ENCODE measurements at regions not wholly inside any gene's neighbourhood (a gene's known extent, or its start where the extent isn't known, plus 50 kb on each side); places are given as distances from the start of the nearest gene placed in this dataset.

DNA sequence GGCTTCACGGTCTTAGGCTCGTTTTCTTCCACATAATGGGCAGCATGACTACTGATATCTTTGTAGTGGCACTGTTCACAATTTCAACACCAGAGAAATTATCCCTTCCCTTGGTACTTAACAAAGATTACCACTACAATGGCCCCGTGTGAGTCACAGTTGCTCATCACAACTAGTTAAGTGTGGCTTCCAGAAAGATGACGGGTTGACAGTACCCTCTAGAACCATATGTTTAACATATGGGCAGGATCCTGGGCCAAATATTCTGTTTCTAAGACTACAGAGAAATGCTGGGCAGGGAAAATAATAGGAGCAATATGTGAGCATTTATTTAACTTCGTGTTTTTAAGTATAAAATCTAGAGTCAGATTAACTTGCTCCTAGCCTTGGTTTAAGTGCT lies 780.1 kb upstream of the LINC00305 start:
- DNase-seq = no peak
- H3K9me3 ChIP-seq (ENCODE audit: control insufficient read depth, low read depth, low read length) = no peaks in the 10 kb centered on the region
- no peaks in the 10 kb centered on the region for H3K4me1 ChIP-seq (ENCODE audit: insufficient read depth, low read length)

More for the DNA sequence above, 780.1 kb upstream of the LINC00305 start:
- Histone ChIP-seq H3K56ac (ENCODE audit: insufficient read length, low read depth, low read length) (no peak overlapping the region), H4K91ac (ENCODE audit: insufficient read length, low read depth, low read length) (no peak overlapping the region), H3K4me2 (ENCODE audit: insufficient read depth, insufficient read length, low read length) (no peak overlapping the region), H4K5ac (ENCODE audit: insufficient read length, low read depth, low read length) (no peak overlapping the region), H3K18ac (ENCODE audit: insufficient read length, low read depth, low read length) (no peak overlapping the region), H3K23ac (ENCODE audit: insufficient read length, low read depth, low read length) (no peak overlapping the region), H3K4ac (ENCODE audit: low read depth, low read length) (no peak overlapping the region), H2BK20ac (ENCODE audit: low read depth, low read length, poor library complexity, severe bottlenecking) (no peak overlapping the region), H3K79me1 (ENCODE audit: insufficient read depth, low read depth, low read length, poor library complexity, severe bottlenecking) (no peaks in the 10 kb centered on the region), H3K79me2 (ENCODE audit: insufficient read depth, low read length) (no peaks in the 10 kb centered on the region), H4K20me1 (ENCODE audit: control insufficient read depth, insufficient read depth, insufficient read length) (no peaks in the 10 kb centered on the region), H3K23me2 (ENCODE audit: insufficient read length, low read depth, low read length, poor library complexity, severe bottlenecking) (no peaks in the 10 kb centered on the region), H4K8ac (replicated peaks; ENCODE audit: insufficient read length, low read depth, low read length) (no peak overlapping the region), H2BK12ac (ENCODE audit: insufficient read length, low read depth, low read length) (no peak overlapping the region), H2AFZ (ENCODE audit: low read length) (no peak overlapping the region), H2BK120ac (ENCODE audit: low read depth, low read length, poor library complexity, severe bottlenecking) (no peak overlapping the region), H2BK5ac (ENCODE audit: insufficient read length, low read length) (no peak overlapping the region), H3K9ac (ENCODE audit: extremely low read depth, insufficient read length, low read length) (no peak overlapping the region), H3K27me3 (ENCODE audit: insufficient read depth, low read length) (no peaks in the 10 kb centered on the region), H2AK5ac (ENCODE audit: insufficient read length, low read length) (no peak overlapping the region), H3K14ac (ENCODE audit: insufficient read depth, low read length) (no peak overlapping the region), H3K27ac (ENCODE audit: insufficient read length, low read depth, low read length) (no peak overlapping the region), H3T11ph (ENCODE audit: low read length) (no peak overlapping the region), H2BK15ac (ENCODE audit: low read depth, low read length) (no peak overlapping the region)
- TF ChIP-seq, protein P1, sequence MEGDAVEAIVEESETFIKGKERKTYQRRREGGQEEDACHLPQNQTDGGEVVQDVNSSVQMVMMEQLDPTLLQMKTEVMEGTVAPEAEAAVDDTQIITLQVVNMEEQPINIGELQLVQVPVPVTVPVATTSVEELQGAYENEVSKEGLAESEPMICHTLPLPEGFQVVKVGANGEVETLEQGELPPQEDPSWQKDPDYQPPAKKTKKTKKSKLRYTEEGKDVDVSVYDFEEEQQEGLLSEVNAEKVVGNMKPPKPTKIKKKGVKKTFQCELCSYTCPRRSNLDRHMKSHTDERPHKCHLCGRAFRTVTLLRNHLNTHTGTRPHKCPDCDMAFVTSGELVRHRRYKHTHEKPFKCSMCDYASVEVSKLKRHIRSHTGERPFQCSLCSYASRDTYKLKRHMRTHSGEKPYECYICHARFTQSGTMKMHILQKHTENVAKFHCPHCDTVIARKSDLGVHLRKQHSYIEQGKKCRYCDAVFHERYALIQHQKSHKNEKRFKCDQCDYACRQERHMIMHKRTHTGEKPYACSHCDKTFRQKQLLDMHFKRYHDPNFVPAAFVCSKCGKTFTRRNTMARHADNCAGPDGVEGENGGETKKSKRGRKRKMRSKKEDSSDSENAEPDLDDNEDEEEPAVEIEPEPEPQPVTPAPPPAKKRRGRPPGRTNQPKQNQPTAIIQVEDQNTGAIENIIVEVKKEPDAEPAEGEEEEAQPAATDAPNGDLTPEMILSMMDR (conservative IDR thresholded peaks at IDR 0.05) = no peak
- Mint-ChIP-seq H3K4me1 (peaks cover 3% of the 10 kb centered on the region in 2 experiments), H3K36me3 (ENCODE audit: insufficient read depth in 1 of 3, low read depth in 3 of 3) (no peaks in the 10 kb centered on the region; a peak in 1 of 7 replicates), H3K27me3 (ENCODE audit: low read depth) (no peaks in the 10 kb centered on the region), H3K4me3 (no peak overlapping the region), H3K9me3 (no peaks in the 10 kb centered on the region), H3K27ac (no peak overlapping the region)
- no CpG with 5 or more reads among the region's 5 CpGs for WGBS (ENCODE audit: extremely low coverage, insufficient read length, low lambda C conversion rate)
